NCI-H2227 (cell line): ENCODE measurements at regions not wholly inside any gene's neighbourhood (a gene's known extent, or its start where the extent isn't known, plus 50 kb on each side); places are given as distances from the start of the nearest gene placed in this dataset.

Experiments used
- DNase-seq: peaks from one replicate; lab custom pipeline; 2025; ENCODE audit not compliant: unreplicated experiment; lab: John Stamatoyannopoulos, UW

- DNase-seq: no peak
Measured at GRCh38 chr9:116002624-116003023, 151.0 kb upstream of the PAPPA start.

- DNase-seq: no peak
Measured at GRCh38 chr9:116003397-116003796, 150.2 kb upstream of the PAPPA start.

DNA sequence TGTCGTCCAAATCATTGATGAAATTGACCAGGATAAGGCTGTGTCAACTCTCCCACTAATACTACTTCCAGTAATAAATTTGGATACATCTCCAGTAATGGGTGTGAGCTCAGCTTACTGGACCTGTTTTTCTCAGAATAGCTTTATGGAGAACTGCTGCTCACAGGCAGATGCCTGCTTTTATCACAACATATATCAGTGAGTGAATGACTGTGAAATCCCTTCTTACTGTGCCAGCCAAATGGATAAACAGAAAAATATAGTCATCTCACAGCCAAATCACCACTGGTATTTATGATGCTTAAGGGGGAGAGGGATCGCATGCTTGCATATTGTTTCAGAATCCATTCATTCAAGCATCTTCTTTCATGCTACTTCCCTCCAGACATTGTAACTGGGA lies 148.4 kb upstream of the PAPPA start:
- no peak for DNase-seq

- no peak for DNase-seq
Measured at GRCh38 chr9:116007824-116008223, 145.8 kb upstream of the PAPPA start.

GRCh38 chr9:116008278-116008677 lies 145.3 kb upstream of the PAPPA start:
- no peak for DNase-seq

DNA sequence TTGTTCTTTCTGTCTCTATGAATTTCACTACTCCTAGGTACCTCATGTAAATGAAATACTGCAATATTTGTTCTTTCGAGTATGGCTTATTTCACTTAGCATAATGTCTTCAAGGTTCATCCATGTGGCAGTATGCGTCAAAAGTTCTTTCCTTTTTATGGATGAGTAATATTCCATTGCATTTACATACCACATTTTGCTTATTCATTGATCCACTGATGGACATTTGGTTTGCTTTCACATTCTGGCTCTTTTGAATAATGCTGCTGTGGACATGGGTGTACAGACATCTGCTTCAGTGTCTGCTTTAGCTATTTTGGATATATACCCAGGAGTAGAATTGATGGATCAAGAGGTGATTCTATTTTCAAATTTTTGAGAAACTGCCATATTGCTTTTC lies 144.2 kb upstream of the PAPPA start:
- no peak for DNase-seq

- no peak for DNase-seq
Measured at GRCh38 chr9:116015855-116016254, 137.7 kb upstream of the PAPPA start.

GRCh38 chr9:116020146-116020545 lies 133.4 kb upstream of the PAPPA start:
- no peak for DNase-seq

DNA sequence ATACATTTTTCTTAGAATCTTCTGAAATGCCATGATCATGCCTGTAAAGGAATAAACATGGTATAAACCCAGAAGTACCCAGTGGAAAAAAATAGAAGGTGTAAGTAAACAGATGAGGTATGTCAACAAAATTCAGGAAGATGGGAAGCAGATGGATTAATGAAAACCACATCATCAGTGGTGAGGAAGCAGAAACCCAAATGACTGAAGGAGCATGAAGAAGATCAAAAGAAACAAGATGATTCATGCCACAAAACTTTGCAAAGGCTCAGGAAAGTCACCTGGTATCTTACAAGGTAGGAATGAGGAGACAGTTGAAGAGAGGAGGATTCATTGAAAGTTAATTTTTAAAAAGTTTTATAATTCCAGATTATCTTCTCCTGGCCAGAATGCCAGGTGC lies 132.8 kb upstream of the PAPPA start:
- DNase-seq: no peak

DNA sequence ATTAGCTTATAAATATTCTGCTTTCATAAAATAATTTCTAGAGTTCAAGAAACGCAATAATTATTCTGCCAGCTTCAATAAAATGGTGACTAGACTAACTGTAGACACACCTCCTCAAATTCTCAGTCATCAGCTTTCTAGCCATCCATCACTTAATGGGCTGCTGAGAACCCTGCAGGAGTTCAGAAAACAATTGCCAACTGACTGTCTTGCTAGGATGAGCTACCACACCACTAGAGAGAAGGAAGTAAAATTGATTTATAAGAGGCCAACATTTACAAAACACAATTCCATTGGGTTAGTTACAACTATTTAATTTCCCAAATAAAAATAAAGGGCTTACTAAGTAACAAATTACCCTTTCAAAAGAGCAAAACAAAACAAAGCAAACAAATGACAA lies 126.5 kb upstream of the PAPPA start:
- DNase-seq: no peak

DNA sequence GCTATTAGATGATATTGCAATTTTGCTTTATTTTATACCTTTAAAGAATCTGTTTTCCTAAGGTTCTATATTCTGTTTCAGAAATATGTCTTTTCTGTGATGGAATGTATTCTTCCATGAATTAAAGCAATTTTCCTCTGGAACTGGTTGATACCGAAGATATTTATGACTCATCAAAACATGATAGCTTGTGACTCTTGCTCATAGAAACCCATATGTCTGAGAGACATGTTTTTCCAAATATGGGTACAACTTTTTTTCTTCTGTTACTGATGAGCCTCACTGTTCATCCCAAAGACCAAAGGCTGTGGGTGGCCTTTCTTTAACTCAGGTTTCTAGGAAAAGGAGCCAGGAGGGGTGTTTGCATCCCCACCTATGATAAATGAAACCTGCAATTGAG lies 126.1 kb upstream of the PAPPA start:
- no peak for DNase-seq

- DNase-seq: no peak
Measured at GRCh38 chr9:116027951-116028350, 125.6 kb upstream of the PAPPA start.

GRCh38 chr9:116030517-116030916 lies 123.1 kb upstream of the PAPPA start:
- DNase-seq: no peak

DNA sequence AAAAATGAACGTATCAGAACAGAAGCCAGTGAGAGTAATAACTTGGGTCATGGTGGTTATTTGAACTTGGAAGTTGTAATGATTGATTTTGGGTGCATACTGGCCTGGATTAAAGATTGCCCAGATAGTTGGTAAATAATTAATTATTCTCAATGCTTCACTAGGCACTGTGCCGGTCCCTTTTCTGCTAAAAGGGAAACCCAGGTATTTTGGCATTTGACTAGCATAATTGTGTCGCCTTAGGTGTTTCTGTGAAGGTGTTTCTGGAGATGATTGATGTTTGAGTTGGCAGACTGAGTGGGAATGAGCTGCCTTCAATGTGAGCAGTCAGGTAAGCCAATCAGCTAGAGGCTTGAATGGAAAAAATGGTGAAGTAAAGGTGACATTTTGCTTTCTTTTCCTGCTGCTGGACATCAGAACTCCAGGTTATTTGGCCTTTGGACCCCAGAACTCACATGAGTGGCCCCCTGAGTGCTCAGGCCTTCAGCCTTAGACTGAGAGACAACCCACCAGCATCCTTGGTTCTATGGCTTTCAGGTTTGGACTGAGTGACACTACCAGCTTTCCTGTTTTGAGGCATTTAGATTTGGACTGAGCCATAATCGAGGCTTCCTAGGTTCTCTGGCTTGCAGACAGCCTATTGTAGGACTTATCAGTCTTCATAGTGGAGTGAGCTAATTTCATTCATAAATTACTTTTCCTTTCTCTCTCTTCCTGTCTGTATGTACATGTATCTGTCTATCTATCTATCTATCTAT lies 120.7 kb upstream of the PAPPA start:
- DNase-seq: no peak

DNA sequence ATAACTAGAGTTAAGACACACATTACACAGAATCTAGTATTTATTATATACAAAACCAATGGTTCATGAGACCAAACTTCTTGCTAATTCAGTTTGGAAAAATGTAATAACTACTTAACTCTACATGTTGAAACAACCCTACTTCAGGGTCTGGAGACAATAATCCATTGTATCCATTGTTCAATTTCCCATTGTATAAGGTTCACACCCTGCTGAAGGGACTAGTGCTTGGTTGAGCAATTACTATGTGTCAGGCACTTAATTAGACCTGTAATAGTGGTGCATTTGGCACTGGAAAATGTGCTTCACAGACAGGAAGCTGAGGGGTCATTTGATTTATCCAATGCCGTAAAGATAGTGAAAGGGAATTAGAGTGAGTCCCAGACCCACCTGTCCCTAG lies 114.3 kb upstream of the PAPPA start:
- DNase-seq: no peak

GRCh38 chr9:116039893-116040292 lies 113.7 kb upstream of the PAPPA start:
- DNase-seq: no peak

GRCh38 chr9:116042321-116042720 lies 111.3 kb upstream of the PAPPA start:
- DNase-seq: no peak

- no peak for DNase-seq
Measured at GRCh38 chr9:116045083-116045482, 108.5 kb upstream of the PAPPA start.

GRCh38 chr9:116048081-116048480 lies 105.5 kb upstream of the PAPPA start:
- no peak for DNase-seq

- no peak for DNase-seq
Measured at GRCh38 chr9:116049456-116049855, 104.1 kb upstream of the PAPPA start.

- DNase-seq: no peak
Measured at GRCh38 chr9:116051528-116051927, 102.1 kb upstream of the PAPPA start.

GRCh38 chr9:116055536-116055935 lies 98.1 kb upstream of the PAPPA start:
- no peak for DNase-seq

GRCh38 chr9:116057371-116057770 lies 96.2 kb upstream of the PAPPA start:
- DNase-seq: no peak
